ENCODE measurements at regions not wholly inside any gene's neighbourhood (a gene's known extent, or its start where the extent isn't known, plus 50 kb on each side); places are given as distances from the start of the nearest gene placed in this dataset.

DNA sequence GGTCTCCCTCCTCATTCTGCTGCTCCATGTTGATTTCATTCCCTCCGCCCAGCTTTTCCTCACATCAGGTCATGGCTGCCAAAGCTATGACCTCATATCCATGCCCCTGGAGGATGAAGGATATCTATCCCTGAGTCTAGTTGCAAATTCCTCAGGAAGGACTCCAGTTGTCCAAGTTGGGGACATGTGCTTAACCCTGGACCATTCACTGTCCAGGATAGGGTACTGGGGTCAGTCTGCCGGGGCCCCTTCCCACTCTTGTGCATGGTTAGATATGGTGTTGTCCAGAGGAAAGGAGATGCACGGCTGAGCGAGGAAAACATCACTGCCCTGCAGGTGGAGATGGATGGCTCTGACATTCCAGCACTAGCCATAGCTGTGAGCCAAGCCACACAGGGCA, 51.9 kb upstream of the COMTD1 start:
- in situ Hi-C loops (cut with HindIII; ENCODE audit: low pct_unique_long_range_greater_than_20kb, low sequenced_read_pairs): no loop called here
- H3K9me3 ChIP-seq (ENCODE audit: control insufficient read depth, insufficient read depth, low read depth, low read length): no peaks in the 10 kb centered on the region
- intact Hi-C loops (cut with micrococcal nuclease; ENCODE audit: unreplicated experiment): no loop called here
- DNase-seq (ENCODE audit: low read depth, low spot score): no peak
- no peaks in the 10 kb centered on the region for H3K4me1 ChIP-seq (ENCODE audit: control insufficient read depth, insufficient read depth, low read length)
- no peaks in the 10 kb centered on the region for H3K36me3 ChIP-seq (ENCODE audit: control insufficient read depth, insufficient read depth, low read length)
- peaks cover 37% of the 10 kb centered on the region for H3K27me3 ChIP-seq (ENCODE audit: control insufficient read depth, insufficient read depth, low read length)
- ChIA-PET CTCF (no interaction called here), POLR2A (no interaction called here)
- TF ChIP-seq POLR2AphosphoS5 (IDR thresholded peaks at IDR 0.05; ENCODE audit: low read depth, low read length) (no peak), SIN3A (IDR thresholded peaks at IDR 0.05; ENCODE audit: borderline replicate concordance, insufficient read depth, low read depth, low read length) (no peak), REST (IDR thresholded peaks at IDR 0.05; ENCODE audit: insufficient read depth in 1 of 2, low read depth in 2 of 2, low read length in 1 of 2) (no peak), CTCF (IDR thresholded peaks at IDR 0.05) (no peak), TCF7L2 (IDR thresholded peaks at IDR 0.05; ENCODE audit: low read depth, low read length) (no peak)
- ATAC-seq: no peak
- H3K4me3 ChIP-seq (ENCODE audit: low read depth in 2 of 2, low read length in 2 of 2): no peak overlapping the region
- H3K27ac ChIP-seq (ENCODE audit: low read length): no peak overlapping the region
- no TSS peak for BruUV-seq (replicated peaks)

DNA sequence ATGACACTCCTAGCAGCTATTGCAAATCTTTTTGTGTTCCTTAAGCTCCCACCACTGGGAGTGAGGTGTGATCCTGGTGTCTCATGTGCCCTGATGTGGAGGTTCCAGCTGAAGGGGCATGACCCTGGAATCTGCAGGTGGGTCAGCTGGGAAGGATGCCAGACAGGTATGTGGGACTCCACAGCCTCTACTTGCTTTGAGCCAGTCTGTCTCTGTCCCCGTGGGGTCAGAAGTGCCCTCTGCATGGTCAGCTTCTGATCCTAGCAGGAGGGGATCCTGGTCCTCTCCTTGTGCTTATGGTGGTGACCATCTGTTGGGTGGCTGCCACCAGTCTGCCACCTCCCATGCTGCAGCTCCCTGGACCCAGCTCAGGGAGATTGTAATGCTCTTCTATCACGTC, 51.1 kb upstream of the COMTD1 start:
- no TSS peak for BruUV-seq (replicated peaks)
- in situ Hi-C loops (cut with HindIII; ENCODE audit: low pct_unique_long_range_greater_than_20kb, low sequenced_read_pairs) (no loop called here), intact Hi-C loops (cut with micrococcal nuclease; ENCODE audit: unreplicated experiment) (no loop called here)
- H3K27me3 ChIP-seq (ENCODE audit: control insufficient read depth, insufficient read depth, low read length): peaks cover 35% of the 10 kb centered on the region
- H3K4me3 ChIP-seq (ENCODE audit: low read depth in 2 of 2, low read length in 2 of 2): no peak overlapping the region
- no peaks in the 10 kb centered on the region for H3K4me1 ChIP-seq (ENCODE audit: control insufficient read depth, insufficient read depth, low read length)
- no peaks in the 10 kb centered on the region for H3K36me3 ChIP-seq (ENCODE audit: control insufficient read depth, insufficient read depth, low read length)
- H3K27ac ChIP-seq (ENCODE audit: low read length): no peak overlapping the region
- no peak for TF ChIP-seq TCF7L2 (IDR thresholded peaks at IDR 0.05; ENCODE audit: low read depth, low read length)
- TF ChIP-seq POLR2AphosphoS5 (IDR thresholded peaks at IDR 0.05; ENCODE audit: low read depth, low read length): no peak
- no peak for TF ChIP-seq REST (IDR thresholded peaks at IDR 0.05; ENCODE audit: insufficient read depth in 1 of 2, low read depth in 2 of 2, low read length in 1 of 2)
- no peak for TF ChIP-seq CTCF (IDR thresholded peaks at IDR 0.05)
- CTCF ChIA-PET: no interaction called here
- ATAC-seq (no peak), DNase-seq (ENCODE audit: low read depth, low spot score) (no peak)
- POLR2A ChIA-PET: no interaction called here
- no peaks in the 10 kb centered on the region for H3K9me3 ChIP-seq (ENCODE audit: control insufficient read depth, insufficient read depth, low read depth, low read length)
